ENCODE measurements at regions not wholly inside any gene's neighbourhood (a gene's known extent, or its start where the extent isn't known, plus 50 kb on each side); places are given as distances from the start of the nearest gene placed in this dataset.

DNA sequence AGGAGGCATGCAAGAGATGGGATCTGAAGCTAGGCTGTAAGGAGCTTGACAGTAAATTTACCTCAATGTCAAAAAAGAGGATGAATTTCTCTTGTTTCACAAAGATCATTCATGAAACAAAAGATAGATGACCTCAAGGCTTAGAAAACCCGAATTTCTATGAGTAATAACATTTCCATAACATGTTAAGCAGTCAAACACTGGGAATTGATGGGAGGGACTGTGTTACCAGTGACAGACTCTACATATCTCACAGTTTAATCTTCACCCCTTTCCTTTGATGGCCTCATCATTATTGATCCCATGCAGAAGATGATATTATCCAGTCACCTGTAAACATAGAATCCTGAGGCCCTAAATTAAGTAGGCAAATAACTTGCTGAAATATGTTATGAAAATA is 53.5 kb upstream of the VGLL3 start (continued):
- TF ChIP-seq, protein P1, sequence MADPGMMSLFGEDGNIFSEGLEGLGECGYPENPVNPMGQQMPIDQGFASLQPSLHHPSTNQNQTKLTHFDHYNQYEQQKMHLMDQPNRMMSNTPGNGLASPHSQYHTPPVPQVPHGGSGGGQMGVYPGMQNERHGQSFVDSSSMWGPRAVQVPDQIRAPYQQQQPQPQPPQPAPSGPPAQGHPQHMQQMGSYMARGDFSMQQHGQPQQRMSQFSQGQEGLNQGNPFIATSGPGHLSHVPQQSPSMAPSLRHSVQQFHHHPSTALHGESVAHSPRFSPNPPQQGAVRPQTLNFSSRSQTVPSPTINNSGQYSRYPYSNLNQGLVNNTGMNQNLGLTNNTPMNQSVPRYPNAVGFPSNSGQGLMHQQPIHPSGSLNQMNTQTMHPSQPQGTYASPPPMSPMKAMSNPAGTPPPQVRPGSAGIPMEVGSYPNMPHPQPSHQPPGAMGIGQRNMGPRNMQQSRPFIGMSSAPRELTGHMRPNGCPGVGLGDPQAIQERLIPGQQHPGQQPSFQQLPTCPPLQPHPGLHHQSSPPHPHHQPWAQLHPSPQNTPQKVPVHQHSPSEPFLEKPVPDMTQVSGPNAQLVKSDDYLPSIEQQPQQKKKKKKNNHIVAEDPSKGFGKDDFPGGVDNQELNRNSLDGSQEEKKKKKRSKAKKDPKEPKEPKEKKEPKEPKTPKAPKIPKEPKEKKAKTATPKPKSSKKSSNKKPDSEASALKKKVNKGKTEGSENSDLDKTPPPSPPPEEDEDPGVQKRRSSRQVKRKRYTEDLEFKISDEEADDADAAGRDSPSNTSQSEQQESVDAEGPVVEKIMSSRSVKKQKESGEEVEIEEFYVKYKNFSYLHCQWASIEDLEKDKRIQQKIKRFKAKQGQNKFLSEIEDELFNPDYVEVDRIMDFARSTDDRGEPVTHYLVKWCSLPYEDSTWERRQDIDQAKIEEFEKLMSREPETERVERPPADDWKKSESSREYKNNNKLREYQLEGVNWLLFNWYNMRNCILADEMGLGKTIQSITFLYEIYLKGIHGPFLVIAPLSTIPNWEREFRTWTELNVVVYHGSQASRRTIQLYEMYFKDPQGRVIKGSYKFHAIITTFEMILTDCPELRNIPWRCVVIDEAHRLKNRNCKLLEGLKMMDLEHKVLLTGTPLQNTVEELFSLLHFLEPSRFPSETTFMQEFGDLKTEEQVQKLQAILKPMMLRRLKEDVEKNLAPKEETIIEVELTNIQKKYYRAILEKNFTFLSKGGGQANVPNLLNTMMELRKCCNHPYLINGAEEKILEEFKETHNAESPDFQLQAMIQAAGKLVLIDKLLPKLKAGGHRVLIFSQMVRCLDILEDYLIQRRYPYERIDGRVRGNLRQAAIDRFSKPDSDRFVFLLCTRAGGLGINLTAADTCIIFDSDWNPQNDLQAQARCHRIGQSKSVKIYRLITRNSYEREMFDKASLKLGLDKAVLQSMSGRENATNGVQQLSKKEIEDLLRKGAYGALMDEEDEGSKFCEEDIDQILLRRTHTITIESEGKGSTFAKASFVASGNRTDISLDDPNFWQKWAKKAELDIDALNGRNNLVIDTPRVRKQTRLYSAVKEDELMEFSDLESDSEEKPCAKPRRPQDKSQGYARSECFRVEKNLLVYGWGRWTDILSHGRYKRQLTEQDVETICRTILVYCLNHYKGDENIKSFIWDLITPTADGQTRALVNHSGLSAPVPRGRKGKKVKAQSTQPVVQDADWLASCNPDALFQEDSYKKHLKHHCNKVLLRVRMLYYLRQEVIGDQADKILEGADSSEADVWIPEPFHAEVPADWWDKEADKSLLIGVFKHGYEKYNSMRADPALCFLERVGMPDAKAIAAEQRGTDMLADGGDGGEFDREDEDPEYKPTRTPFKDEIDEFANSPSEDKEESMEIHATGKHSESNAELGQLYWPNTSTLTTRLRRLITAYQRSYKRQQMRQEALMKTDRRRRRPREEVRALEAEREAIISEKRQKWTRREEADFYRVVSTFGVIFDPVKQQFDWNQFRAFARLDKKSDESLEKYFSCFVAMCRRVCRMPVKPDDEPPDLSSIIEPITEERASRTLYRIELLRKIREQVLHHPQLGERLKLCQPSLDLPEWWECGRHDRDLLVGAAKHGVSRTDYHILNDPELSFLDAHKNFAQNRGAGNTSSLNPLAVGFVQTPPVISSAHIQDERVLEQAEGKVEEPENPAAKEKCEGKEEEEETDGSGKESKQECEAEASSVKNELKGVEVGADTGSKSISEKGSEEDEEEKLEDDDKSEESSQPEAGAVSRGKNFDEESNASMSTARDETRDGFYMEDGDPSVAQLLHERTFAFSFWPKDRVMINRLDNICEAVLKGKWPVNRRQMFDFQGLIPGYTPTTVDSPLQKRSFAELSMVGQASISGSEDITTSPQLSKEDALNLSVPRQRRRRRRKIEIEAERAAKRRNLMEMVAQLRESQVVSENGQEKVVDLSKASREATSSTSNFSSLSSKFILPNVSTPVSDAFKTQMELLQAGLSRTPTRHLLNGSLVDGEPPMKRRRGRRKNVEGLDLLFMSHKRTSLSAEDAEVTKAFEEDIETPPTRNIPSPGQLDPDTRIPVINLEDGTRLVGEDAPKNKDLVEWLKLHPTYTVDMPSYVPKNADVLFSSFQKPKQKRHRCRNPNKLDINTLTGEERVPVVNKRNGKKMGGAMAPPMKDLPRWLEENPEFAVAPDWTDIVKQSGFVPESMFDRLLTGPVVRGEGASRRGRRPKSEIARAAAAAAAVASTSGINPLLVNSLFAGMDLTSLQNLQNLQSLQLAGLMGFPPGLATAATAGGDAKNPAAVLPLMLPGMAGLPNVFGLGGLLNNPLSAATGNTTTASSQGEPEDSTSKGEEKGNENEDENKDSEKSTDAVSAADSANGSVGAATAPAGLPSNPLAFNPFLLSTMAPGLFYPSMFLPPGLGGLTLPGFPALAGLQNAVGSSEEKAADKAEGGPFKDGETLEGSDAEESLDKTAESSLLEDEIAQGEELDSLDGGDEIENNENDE (IDR thresholded peaks at IDR 0.05; ENCODE audit: insufficient replicate concordance, low read length), result no peak

All from H1 (cell line).